IMR-90 (cell line): ENCODE measurements at regions not wholly inside any gene's neighbourhood (a gene's known extent, or its start where the extent isn't known, plus 50 kb on each side); places are given as distances from the start of the nearest gene placed in this dataset.

Experiments used
- CTCF ChIP-seq: conservative IDR thresholded peaks from 2 replicates; pipeline ENCODE4 v1.5.1; 2012; ENCODE audit warnings: mild to moderate bottlenecking, low read depth, low read length, improper control_type of control experiment
- ELK1 ChIP-seq: fragments of 150-350 bp; IDR thresholded peaks from 2 replicates; pipeline ENCODE4 v1.6.1; 2016; ENCODE audit warnings: low read depth, mild to moderate bottlenecking, low read length, moderate library complexity, borderline replicate concordance
- MXI1 ChIP-seq: IDR thresholded peaks from 2 replicates; pipeline ENCODE4 v1.6.1; 2012; ENCODE audit warnings: low read depth, mild to moderate bottlenecking, low read length, moderate library complexity, borderline replicate concordance
- POLR2A ChIP-seq: IDR thresholded peaks from 2 replicates; pipeline ENCODE4 v1.6.1; 2012; ENCODE audit warnings: mild to moderate bottlenecking, low read depth, low read length
- RAD21 ChIP-seq: IDR thresholded peaks from 2 replicates; pipeline ENCODE4 v1.6.1; 2012; ENCODE audit warnings: low read length, improper control_type of control experiment
- RCOR1 ChIP-seq: IDR thresholded peaks from 2 replicates; pipeline ENCODE4 v1.6.1; 2012; ENCODE audit warnings: mild to moderate bottlenecking, low read length, improper control_type of control experiment; ENCODE audit not compliant: insufficient replicate concordance
- SMC3 ChIP-seq: fragments of 150-350 bp; IDR thresholded peaks from 2 replicates; pipeline ENCODE4 v1.6.1; 2016; ENCODE audit warnings: low read depth, mild to moderate bottlenecking, antibody characterized with exemption, low read length, moderate library complexity
- USF2 ChIP-seq: fragments of 150-350 bp; IDR thresholded peaks from 2 replicates; pipeline ENCODE4 v1.6.1; 2017; ENCODE audit warnings: mild to moderate bottlenecking, antibody characterized with exemption, low read length, low read depth

- TF ChIP-seq ELK1 (no peak), RCOR1 (no peak), CTCF (no peak), POLR2A (no peak), MXI1 (no peak), RAD21 (no peak), USF2 (no peak), SMC3 (no peak)
These were observed 269.4 kb upstream of the SUCLG2 start for GRCh38 chr3:67923796-67924195.
